Activated naive CD4-positive, alpha-beta T cell treated with Interleukin-2 at 50 U/mL for 16 hours (primary cell): ENCODE measurements at regions not wholly inside any gene's neighbourhood (a gene's known extent, or its start where the extent isn't known, plus 50 kb on each side); places are given as distances from the start of the nearest gene placed in this dataset.

Experiments
- DNase-seq: peaks from one replicate; pipeline ENCODE4 v3.0.0-alpha.2; 2020

DNA sequence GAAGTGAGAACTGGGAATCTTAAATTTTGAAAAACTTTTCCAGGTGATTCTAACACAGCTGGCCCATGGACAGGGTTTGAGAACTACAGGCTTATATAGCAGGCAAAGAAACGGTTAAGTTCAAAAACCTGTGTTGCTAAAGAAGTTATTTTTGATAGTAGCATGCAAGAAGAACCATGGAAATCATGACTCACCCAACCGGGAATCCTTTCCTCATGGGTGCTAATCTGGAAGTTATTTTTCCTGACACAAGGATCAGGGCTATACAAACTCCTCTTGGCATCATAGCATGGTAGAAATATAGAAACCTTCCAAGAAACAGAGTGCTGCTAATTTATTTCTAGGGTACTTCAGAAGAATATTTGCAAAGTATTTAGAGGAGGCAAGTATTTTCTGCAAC lies 588.7 kb downstream of the CCER1 start:
- DNase-seq: no peak

DNA sequence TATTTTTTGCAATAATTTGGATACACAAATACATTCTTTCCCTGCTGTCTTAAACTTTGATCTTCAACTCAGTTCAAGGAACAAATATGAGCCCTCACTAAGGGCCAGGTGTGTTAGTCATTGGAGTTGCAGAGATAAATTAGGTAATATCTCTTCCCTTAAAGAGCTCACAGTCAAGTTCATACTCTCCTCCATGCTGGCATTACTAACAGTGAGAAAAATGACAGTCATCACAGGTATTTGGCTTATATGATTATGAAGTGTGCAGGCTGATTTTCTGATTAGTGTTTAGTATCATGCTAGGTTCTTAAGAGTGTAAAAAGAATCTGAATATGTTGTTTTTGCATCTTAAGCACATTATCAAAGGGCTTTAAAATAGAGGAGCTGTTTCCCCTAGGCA lies 594.7 kb downstream of the CCER1 start:
- DNase-seq: no peak

DNA sequence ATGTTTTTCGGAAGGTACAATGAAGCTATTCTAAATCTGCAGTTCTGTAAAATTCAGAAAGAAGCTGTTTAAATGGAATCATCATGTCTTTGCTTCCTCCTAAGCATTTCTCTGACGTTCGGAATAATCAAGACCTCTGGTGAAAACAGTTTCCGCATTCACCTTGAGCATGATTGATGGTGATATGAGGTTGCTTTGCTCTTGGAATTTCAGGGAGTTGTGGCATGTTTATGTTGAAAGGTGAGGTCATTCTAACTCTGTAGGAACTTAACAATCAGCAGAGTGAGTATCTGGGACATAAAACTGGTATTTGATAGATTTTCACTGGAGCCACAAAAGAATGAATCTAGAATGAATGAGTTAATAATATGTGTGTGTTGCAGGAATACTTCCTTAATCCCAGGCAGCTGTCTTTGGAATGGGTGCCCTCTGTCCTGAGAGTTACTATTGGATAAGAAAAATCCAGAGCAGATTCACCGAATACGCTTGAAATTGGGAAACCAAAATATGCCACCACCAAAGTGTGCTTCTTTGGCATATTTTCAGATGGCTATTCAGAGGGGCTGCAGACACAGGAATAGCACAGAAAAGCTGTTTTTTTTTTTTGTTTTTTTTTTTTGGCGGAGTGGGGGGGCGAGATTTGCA lies 599.1 kb downstream of the CCER1 start:
- DNase-seq: no peak

DNA sequence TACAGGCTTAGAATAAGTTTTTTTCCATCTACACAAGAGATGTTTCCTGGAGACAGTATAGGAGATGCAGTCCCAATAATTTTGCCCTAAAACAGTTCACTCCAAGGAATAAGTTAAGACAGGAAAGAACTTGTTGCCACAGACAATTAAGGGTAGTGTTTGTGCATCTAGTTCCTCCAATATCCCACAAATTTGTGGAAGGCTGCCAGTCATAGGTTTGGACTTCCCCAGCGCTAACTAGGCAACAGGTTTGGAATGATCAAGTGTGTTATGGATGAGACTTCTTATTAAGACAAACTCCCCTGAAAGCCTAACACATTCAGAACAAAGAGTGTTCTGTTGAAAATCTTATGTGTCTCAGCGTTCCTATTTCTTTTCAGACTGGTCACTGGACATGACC lies 611.0 kb downstream of the CCER1 start:
- DNase-seq: no peak

DNA sequence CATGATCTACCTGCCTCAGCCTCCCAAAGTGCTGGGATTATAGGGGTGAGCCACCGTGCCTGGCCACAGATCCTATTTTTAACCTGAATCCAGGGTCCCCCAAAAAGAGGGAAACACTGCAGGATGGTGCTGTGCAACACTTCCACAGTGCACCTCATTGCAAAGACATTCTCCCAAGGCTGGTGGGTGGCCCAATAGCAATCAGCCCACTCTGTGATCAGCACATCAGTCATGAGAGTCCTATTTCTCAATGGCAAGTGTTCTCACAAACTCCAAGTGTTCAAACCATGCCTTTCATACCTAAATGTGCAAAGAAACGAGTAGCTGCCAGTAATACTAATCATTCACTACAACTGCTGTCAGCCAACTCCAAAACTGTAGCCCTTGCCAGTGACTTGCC lies 612.9 kb downstream of the CCER1 start:
- no peak for DNase-seq

DNA sequence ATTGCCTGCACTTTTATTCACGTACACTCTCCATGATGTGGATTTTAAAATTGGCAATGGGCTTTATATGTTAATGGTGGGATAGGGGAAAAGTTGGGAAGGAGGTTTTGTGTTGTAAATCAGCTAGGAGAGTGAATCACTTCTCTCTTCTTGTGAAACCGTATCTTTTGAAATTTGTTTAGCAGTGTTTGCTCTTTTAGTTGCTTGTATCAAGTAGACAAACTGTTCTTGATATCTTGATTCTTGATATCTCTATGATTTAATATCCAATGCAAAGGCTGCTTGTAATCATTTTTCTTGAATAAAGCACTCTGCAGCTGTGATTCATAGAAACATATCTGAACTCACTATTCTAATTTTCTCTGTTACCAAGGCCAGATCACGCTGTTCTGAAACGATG lies 615.1 kb downstream of the CCER1 start:
- no peak for DNase-seq

DNA sequence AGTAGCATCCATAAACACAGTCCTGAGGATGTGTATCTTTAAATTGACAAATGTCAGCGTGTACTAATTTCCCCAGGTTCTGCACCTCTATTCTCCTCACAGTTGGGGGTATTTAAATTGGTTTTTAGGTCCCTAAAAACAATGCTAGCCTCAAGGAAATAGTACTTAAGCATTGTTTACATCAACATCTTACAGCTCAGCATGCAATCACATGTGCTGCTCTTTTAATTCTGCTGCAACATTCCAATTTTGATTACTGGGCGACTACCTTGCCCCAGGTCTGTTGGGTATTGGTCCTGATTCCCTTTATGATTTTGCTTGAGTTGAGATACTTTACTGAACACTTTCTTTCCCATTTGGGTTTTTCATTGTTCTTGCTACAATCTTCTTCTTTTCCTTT lies 616.6 kb downstream of the CCER1 start:
- no peak for DNase-seq

DNA sequence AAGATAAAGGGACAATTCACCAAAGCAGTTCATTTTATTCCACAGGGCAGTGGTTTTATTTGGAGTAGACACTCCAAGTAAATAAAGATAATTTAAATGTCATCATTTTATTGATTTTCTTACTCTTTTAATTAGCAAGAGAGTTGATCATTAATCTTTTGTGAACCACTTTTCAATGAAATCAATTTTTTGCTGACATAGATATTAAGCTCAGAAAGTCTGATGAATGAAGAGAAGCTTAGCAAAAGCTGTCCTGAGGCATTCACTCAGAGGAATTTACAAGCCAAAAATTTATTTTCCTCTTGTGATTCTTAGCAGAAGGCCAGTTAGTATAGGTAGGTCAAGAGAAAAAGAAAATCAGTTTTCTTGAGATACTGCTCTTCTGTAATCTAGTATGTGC lies 618.0 kb downstream of the CCER1 start:
- no peak for DNase-seq

DNA sequence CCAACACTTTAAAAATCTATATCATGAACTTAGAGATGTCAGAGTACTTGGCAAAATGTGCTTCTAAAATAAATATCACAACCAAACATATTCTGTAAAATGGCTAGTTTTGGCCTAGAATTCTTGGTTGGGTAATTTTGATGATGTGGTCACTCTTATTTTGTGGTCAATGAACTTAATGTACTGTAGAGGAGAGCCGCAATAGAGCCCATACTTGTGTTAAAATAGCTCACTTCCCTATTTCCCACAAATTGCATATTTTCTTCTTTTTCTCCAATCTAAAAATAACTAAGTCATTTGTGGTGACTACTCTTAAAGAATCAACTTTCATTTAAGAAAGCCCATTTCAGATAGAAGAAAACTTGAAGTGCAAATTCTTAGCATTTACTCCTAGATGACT lies 619.4 kb downstream of the CCER1 start:
- DNase-seq: no peak

DNA sequence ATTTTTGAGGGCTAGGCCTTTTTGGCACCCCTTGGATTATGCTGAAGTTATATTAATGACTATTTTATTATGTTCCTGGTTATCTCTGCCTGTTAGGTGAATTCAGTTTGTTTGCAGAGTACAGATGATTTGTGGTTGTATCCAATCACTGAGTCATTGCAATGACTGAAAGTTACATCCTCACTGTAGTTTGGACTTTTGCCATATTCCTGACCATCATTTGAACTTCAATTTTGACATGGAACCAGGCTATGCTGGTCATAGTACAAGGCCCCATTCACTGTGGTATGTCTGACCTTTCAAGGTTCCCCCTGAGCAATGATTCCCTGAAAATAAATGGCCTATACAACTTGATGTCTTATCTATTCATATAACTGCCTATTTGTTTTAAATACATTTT lies 621.0 kb downstream of the CCER1 start:
- no peak for DNase-seq

DNA sequence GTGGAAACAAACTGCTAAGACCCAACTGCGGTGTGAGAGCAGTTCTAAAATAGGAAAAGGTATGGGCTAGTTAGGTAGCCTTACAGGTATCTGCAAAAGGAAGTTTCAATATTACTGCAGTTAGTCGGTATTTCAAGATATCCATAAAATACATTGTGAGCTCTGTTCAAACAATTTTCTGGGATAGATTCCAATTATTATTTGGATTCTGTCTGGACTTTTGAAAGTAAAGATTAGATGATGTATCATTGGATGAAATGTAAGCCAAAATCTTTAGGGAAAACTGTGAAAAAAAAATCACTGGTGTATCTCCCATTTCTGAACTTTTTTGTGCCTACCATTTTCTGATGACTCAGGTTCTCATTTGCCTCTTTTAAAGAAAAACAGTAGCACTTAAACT lies 621.6 kb downstream of the CCER1 start:
- no peak for DNase-seq

DNA sequence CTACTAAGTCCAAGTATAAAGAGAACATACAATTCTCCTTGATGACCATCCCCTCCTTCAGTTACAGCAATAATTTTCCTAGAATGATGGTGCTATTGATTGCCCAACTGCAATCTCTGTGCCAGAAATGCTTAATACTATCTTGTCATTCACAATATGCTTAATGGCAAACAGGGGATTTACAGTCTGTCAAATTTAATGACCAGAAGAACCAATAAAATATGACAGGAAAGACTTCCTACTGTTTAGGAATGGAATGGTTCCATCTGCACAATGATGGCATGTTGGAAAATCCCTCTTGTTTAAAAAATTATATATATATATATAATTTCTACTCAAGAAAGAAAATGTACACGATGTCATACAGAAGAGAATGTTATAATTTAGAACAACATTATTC lies 623.2 kb downstream of the CCER1 start:
- DNase-seq: no peak

DNA sequence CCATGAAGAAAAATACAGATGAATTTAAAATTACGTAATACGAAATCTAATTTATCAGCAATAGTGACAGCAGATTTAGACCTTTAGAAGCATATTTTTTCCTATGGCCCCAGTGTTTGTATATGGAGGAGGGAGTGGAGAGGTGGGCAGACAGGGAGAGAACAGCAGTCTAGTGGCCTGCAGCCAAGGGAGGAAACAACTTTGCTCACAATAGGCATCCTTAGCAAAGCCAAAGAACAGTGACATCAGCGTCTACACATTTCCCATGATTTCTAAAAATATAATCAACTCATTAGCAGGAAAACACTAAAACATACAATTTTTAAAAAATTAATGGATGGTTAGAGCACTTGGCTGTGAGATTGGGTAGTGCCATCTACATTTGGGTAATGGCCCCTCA lies 622.6 kb upstream of the ATP2B1 start:
- DNase-seq: no peak

DNA sequence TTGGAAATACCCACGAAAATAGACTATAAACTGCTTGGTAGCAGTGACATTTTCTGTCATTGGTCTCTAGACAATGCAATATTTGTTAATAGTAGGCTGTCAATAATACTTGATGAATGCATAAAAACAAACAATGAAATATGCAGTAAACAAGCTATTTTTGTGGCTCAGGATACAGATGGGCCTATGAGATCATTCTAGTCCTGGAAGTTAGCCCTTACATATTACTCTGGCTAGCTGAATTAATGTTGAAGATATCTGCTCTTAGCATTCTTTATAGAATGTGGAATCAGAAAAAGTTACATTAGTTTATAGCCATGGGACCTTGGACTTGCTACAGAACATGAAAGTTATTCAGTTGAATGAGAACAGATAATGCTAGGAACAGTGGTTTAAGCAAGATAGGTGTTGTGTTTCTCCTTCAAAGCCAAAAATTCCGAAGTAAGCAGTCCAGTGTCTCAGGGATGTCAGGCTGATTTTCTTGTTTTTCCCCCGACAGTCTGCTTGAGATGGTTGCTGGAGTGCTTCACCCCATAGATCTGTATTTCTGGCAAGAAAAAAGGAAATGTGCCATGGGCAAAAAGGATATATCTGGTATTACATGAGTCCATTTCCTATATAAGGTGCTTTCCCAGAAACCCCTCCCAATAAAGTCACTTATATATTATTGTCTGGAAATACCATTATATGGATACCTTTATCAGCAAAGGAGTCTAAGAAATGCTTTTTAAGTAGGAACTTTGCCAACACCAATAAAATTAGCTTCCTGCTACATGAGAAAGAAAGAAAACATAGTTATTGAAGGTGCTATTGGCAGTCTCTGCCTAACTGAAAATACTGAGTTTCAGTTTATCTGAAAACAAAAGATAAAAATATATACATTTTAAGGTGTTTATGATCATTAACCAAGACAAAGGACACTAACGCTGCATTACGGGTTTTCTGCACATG lies 619.4 kb upstream of the ATP2B1 start:
- DNase-seq: no peak

DNA sequence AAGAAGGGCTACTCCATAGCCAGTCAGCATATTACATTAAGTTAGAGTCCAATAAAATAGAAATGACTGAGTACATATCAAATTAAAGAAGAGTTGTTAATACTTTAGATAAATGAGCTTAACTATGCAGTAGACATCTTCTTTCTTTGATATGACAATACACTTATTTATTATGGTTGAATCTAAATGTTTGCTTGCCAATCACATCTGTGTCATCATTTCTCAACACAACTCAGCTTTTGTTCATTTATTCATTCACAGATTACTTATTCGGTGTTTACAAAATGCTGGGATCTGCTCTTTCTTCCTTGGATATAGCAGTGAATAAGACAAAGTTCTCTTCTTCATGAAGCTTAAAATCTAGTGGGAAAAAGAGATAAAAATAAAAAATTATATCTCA lies 614.6 kb upstream of the ATP2B1 start:
- DNase-seq: no peak

DNA sequence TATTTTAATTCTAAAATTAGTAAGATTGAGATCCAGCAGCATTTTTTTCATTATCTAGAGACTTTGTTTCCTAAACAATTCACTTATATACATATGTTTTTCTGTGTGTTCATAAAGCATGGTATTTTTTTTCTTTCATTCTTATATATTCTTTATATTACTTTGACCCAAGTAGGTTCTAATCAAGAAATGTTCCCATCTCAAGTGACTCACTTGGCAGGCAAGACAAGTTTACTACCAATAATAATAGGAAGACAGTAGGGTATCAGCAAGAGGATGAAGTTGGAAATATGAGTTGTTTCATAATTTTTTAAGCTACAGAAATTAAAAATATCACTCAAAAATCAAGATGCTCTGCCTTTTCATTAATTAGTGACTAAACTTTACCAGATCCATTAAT lies 613.4 kb upstream of the ATP2B1 start:
- DNase-seq: no peak

DNA sequence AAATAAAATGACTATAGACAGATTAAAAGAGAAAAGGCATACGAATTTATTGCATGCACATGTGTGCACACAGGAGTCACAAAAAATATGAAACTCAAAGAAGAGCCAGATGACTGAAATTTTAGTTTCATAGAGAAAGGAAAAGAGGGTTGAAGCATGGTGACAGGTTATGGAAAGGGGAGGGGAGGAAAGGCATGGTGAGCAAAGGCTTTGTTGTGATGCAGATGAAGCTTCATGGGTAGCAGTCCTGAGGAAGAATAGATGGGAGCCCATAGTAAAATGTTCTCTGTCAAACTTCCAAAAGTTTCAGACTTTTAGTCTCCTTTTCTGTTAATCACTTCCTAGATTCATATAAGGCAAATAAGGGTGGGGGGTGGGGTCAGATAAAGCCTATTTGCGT lies 612.7 kb upstream of the ATP2B1 start:
- no peak for DNase-seq

DNA sequence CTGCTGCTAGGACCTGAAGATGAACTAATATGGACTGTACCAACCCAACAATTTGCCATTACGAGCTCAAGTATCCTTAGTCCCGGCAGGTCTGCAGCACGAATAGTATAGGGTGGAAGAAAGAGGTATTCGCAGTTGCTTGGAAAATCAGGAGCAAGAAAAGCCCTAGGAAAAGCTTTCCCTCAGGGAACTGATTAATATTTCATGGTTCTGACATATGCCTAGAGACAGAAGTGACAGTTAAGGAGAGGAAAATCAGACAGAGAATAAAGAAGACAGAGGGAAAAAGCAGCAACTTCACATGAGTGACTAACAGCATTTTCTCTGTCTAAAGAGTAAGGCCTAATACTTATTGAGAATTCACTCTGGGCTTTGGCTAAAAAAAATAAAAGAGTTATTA lies 602.9 kb upstream of the ATP2B1 start:
- no peak for DNase-seq

DNA sequence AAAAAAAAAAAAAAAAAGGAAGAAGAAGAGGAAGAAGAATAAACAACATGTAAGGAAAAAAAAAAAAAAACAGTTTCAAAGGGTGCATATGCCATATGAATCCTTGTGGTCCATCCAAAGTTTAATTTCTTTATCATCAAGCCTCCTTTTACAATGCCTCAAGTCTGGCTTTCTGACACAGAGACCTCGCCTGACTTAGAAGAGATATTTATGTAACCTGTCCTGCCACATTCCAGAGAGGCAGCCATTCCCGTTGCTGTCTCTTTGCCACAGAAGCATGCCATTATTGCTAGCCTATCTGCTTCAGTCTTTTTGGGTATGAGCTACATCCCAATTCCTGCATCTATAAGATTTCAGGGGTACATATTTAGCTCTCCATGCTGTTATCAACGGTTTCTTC lies 596.7 kb upstream of the ATP2B1 start:
- DNase-seq: no peak

DNA sequence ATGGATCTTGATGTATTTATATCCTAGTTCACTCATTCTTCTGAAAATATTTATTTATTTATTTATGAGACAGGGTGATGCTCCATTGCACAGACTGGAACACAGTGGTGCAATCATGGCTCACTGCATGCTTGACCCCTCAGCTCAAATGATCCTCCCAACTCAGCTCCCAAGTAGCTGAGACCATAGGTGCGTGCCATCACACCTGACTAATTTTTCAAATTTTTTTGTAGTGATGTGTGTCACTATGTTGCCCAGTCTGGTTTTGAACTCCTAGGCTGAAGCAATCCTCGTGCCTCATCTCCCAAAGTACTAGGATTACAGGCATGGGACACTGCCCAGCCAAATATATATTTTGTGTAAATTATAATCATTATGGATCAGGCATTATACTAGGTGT lies 595.6 kb upstream of the ATP2B1 start:
- no peak for DNase-seq

DNA sequence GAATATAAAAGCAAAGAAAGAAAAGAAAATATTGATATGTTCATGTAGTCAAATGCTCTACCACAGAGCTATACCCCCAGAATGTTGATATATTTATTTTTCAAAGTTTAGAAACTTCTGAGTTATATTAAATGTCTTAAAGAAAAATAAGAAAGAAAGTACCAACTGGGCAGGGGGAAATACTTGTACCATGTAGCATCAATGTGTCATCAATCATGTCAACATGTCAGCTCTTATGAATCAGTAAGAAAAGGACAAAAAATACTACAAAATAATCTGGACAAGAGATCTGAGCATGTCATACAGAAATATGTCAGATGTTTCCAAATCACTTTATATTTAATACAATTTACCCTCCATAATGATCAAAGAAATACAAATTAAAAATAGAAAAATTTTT lies 595.1 kb upstream of the ATP2B1 start:
- DNase-seq: no peak

DNA sequence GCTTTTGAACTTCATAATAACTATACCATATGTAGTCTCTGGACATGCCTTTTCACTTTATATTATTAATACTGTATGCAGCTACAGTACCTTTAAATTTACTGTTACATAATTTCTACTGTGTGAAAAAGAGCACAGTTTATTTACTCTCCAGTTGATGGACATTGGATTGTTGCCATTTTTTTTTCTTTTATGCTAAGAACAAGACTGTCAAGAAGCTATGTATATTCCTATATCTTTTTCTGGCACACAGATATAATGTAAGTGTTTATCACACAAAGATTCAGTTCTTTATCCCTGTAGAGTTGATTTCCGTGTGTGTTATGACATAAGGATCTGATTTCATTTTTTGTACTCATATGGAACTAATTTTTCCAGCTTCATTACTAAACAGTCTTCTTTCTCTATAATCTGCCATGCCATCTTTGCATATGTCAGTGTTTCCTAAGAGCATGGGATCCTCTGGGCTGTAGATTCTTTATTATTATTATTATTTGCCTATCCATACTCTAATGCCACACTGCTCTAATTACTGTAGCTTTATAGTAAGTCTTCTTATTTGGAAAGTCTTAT lies 593.0 kb upstream of the ATP2B1 start:
- DNase-seq: no peak

DNA sequence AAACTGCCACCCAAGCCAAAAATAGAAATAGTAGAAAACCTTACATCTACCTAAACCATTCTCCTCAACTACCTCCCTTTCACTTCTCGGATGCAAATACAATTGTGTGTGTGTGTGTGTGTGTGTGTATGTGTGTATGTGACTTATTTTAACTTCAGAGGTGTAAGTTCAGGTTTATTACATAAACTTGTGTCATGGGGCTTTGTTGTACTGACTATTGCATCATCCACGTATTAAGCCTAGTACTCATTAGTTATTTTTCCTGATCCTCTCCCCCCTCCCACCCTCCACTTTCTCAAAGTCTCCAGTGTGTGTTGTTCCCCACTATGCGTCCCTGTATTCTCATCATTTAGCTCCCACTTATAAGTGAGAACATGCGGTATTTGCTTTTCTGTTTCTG lies 592.5 kb upstream of the ATP2B1 start:
- no peak for DNase-seq

DNA sequence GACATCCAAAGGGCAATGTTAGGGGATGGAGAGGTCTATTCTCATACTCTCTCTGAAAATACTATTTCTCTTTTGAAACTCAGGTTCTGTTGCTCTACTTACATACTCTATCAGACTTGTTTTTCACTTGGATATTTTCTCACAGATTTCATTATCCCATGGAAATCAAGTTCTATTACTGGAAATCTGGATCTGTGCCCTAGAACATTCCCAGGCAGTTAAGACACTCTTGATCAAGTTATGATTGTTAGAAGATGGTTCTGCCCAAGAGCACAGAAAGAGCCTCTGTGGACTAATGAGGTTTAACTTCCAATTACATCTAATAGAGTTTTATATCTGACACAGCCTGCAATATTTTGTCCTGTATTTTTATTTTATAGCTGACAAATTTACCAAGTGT lies 591.0 kb upstream of the ATP2B1 start:
- no peak for DNase-seq
